ELR (cell line): ENCODE measurements at regions not wholly inside any gene's neighbourhood (a gene's known extent, or its start where the extent isn't known, plus 50 kb on each side); places are given as distances from the start of the nearest gene placed in this dataset.

Experiments used
- DNase-seq: peaks from one replicate; pipeline ENCODE4 v3.0.0-alpha.2; 2015; ENCODE audit warnings: low read depth

- no peak for DNase-seq
Observed at GRCh38 chr13:39938596-39938995, 283.1 kb downstream of the COG6 start.

GRCh38 chr13:39941236-39941635 is 285.8 kb downstream of the COG6 start:
- no peak for DNase-seq

- no peak for DNase-seq
Observed at GRCh38 chr13:39941911-39942551, 286.6 kb downstream of the COG6 start.

GRCh38 chr13:39942552-39943273 is 287.3 kb downstream of the COG6 start:
- DNase-seq = peak; percentile 84

- DNase-seq = no peak
Observed at GRCh38 chr13:39943711-39944110, 288.2 kb downstream of the COG6 start.

- DNase-seq = no peak
Observed at GRCh38 chr13:39945226-39945625, 289.8 kb downstream of the COG6 start.

- no peak for DNase-seq
Observed at GRCh38 chr13:39946769-39947168, 291.3 kb downstream of the COG6 start.

- DNase-seq = no peak
Observed at GRCh38 chr13:39951301-39951700, 295.8 kb downstream of the COG6 start.

GRCh38 chr13:39952249-39953233 is 297.1 kb downstream of the COG6 start:
- DNase-seq = peak; percentile 44

GRCh38 chr13:39954476-39954875 is 299.0 kb downstream of the COG6 start:
- DNase-seq = no peak

- no peak for DNase-seq
Observed at GRCh38 chr13:39955560-39955959, 300.1 kb downstream of the COG6 start.

GRCh38 chr13:39956036-39956435 is 300.6 kb downstream of the COG6 start:
- DNase-seq = no peak

- DNase-seq = no peak
Observed at GRCh38 chr13:39957868-39958677, 302.6 kb downstream of the COG6 start.

- no peak for DNase-seq
Observed at GRCh38 chr13:39959497-39960144, 304.2 kb downstream of the COG6 start.

GRCh38 chr13:39960191-39960590 is 304.7 kb downstream of the COG6 start:
- no peak for DNase-seq

- no peak for DNase-seq
Observed at GRCh38 chr13:39961036-39961435, 305.6 kb downstream of the COG6 start.

- no peak for DNase-seq
Observed at GRCh38 chr13:39963612-39964011, 308.1 kb downstream of the COG6 start.

GRCh38 chr13:39965309-39965708 is 309.8 kb downstream of the COG6 start:
- no peak for DNase-seq

GRCh38 chr13:39967199-39967959 is 311.9 kb downstream of the COG6 start:
- no peak for DNase-seq
